MM.1S (cell line): ENCODE measurements at regions not wholly inside any gene's neighbourhood (a gene's known extent, or its start where the extent isn't known, plus 50 kb on each side); places are given as distances from the start of the nearest gene placed in this dataset.

Experiments used
- DNase-seq: peaks from one replicate; pipeline ENCODE4 v3.0.0-alpha.2; 2015
- H2AFZ ChIP-seq: fragments of 300-600 bp; sonication (generic); 2 replicates; pipeline ENCODE4 v1.6.0; 2016; ENCODE audit warnings: antibody characterized with exemption, low read length
- H3F3A ChIP-seq: fragments of 300-600 bp; sonication (generic); 2 replicates; pipeline ENCODE4 v1.6.1; 2016; ENCODE audit warnings: mild to moderate bottlenecking, antibody characterized with exemption, low read length, moderate library complexity, mixed read lengths; ENCODE audit not compliant: insufficient read depth
- H3K27ac ChIP-seq: fragments of 300-600 bp; sonication (generic); 2 replicates; pipeline ENCODE4 v1.5.1; 2016; ENCODE audit warnings: mild to moderate bottlenecking, low read length
- H3K27me3 ChIP-seq: fragments of 300-600 bp; sonication (generic); replicated peaks from 2 replicates; pipeline ENCODE4 v1.6.0; 2016; ENCODE audit warnings: low read length; ENCODE audit not compliant: insufficient read depth
- H3K36me3 ChIP-seq: fragments of 300-600 bp; sonication (generic); replicated peaks from 2 replicates; pipeline ENCODE4 v1.6.1; 2016; ENCODE audit warnings: mild to moderate bottlenecking, low read length, mixed read lengths; ENCODE audit not compliant: insufficient read depth
- H3K4me1 ChIP-seq: fragments of 300-600 bp; sonication (generic); 2 replicates; pipeline ENCODE4 v1.6.1; 2016; ENCODE audit warnings: low read length, mixed read lengths
- H3K4me2 ChIP-seq: fragments of 300-600 bp; sonication (generic); 2 replicates; pipeline ENCODE4 v1.6.0; 2016; ENCODE audit warnings: low read depth, low read length
- H3K4me3 ChIP-seq: fragments of 300-600 bp; sonication (generic); 2 replicates; pipeline ENCODE4 v1.5.1; 2016; ENCODE audit warnings: low read length, mixed read lengths
- H3K79me2 ChIP-seq: fragments of 300-600 bp; sonication (generic); 2 replicates; pipeline ENCODE4 v1.6.1; 2016; ENCODE audit warnings: mixed run types, low read length, mixed read lengths
- H3K9ac ChIP-seq: fragments of 300-600 bp; sonication (generic); 2 replicates; pipeline ENCODE4 v1.6.1; 2016; ENCODE audit warnings: low read length, mixed read lengths
- H3K9me2 ChIP-seq: fragments of 300-600 bp; sonication (generic); replicated peaks from 2 replicates; pipeline ENCODE4 v1.6.1; 2016; ENCODE audit warnings: mild to moderate bottlenecking, low read length, mixed read lengths; ENCODE audit not compliant: insufficient read depth
- H3K9me3 ChIP-seq: fragments of 300-600 bp; sonication (generic); replicated peaks from 2 replicates; pipeline ENCODE4 v1.6.1; 2016; ENCODE audit warnings: mild to moderate bottlenecking, low read length, mixed read lengths; ENCODE audit not compliant: insufficient read depth
- H4K20me1 ChIP-seq: fragments of 300-600 bp; sonication (generic); 2 replicates; pipeline ENCODE4 v1.6.1; 2016; ENCODE audit warnings: mild to moderate bottlenecking, low read length, moderate library complexity, mixed read lengths; ENCODE audit not compliant: insufficient read depth
- EZH2 ChIP-seq: fragments of 300-600 bp; sonication (generic); optimal IDR thresholded peaks from 2 replicates; pipeline ENCODE3; 2017; ENCODE audit warnings: low read depth, mild to moderate bottlenecking, antibody characterized with exemption, low read length, mixed read lengths
- EZH2phosphoT487 ChIP-seq: fragments of 300-600 bp; sonication (generic); IDR thresholded peaks from 2 replicates; pipeline ENCODE4 v1.6.1; 2018; ENCODE audit warnings: antibody characterized with exemption, low read length
- TF ChIP-seq, protein P1 (sequence below): fragments of 300-600 bp; sonication (generic); IDR thresholded peaks from 2 replicates; pipeline ENCODE4 v1.5.1; 2016; ENCODE audit warnings: antibody characterized with exemption, low read length, mixed read lengths

DNA sequence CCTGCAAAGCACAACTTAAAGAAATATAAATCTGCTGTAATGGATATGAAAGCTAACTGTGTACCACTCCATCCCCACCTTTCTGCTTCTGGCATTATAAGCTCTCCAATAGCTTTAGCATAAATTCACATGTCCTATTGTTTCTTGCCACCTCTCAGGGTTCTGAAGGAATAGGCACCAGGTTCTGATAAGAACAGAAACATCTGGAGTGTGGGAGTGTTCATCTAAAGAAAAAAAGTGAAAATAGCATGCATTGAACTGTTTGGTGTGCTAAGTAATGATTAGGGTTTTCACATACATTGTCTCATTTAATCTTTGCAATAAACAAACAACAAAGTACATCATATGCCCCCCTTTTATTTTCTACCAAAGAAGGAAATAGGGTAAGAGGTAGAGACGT is 72.3 kb downstream of the FAM76B start:
- Histone ChIP-seq H3K4me3 (no peak overlapping the region), H4K20me1 (no peaks in the 10 kb centered on the region), H3F3A (peaks cover 15% of the 10 kb centered on the region), H3K9ac (no peak overlapping the region), H3K9me2 (no peaks in the 10 kb centered on the region), H3K9me3 (no peaks in the 10 kb centered on the region), H3K4me1 (peaks cover 9% of the 10 kb centered on the region), H3K36me3 (no peaks in the 10 kb centered on the region), H2AFZ (no peak overlapping the region), H3K27ac (no peak overlapping the region), H3K79me2 (no peaks in the 10 kb centered on the region), H3K27me3 (no peaks in the 10 kb centered on the region), H3K4me2 (no peak overlapping the region)
- TF ChIP-seq EZH2phosphoT487 (no peak), EZH2 (no peak)
- TF ChIP-seq, protein P1, sequence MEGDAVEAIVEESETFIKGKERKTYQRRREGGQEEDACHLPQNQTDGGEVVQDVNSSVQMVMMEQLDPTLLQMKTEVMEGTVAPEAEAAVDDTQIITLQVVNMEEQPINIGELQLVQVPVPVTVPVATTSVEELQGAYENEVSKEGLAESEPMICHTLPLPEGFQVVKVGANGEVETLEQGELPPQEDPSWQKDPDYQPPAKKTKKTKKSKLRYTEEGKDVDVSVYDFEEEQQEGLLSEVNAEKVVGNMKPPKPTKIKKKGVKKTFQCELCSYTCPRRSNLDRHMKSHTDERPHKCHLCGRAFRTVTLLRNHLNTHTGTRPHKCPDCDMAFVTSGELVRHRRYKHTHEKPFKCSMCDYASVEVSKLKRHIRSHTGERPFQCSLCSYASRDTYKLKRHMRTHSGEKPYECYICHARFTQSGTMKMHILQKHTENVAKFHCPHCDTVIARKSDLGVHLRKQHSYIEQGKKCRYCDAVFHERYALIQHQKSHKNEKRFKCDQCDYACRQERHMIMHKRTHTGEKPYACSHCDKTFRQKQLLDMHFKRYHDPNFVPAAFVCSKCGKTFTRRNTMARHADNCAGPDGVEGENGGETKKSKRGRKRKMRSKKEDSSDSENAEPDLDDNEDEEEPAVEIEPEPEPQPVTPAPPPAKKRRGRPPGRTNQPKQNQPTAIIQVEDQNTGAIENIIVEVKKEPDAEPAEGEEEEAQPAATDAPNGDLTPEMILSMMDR, result no peak
- DNase-seq, result no peak

DNA sequence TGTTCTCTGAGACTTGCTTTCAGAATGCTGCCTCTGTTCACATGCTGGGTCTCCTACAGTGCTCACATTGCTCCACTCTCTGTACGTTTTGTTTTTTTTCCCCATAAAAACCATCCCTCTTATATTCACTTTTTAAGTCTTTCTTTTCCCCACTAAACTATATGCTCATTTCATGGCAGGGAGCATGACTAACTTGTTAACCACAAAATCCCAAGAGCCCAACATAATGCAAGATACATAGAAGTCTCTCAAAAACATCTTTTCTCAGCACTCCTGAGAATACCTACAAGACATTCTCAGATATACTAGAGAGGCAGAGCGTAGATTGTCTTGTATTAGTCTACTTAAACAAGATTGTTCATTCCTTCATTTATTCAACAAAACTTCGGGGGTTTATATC is 73.3 kb downstream of the FAM76B start:
- Histone ChIP-seq H3K4me2 (peak overlapping the region; percentile 61), H3K9me2 (no peaks in the 10 kb centered on the region), H4K20me1 (no peaks in the 10 kb centered on the region), H3K79me2 (no peaks in the 10 kb centered on the region), H3K9me3 (no peaks in the 10 kb centered on the region), H3K36me3 (no peaks in the 10 kb centered on the region), H3K9ac (peak overlapping the region; percentile 24; the same call in 1 of the 2 replicates), H3K27me3 (no peaks in the 10 kb centered on the region), H3F3A (peaks cover 15% of the 10 kb centered on the region), H3K4me1 (peaks cover 14% of the 10 kb centered on the region), H2AFZ (peak overlapping the region; percentile 12), H3K27ac (peak overlapping the region; percentile 72), H3K4me3 (peak overlapping the region; percentile 40; the same call in 1 of the 2 replicates)
- DNase-seq, result peak; percentile 19
- TF ChIP-seq, protein P1, result no peak
- TF ChIP-seq EZH2phosphoT487, result no peak
- no peak for TF ChIP-seq EZH2

DNA sequence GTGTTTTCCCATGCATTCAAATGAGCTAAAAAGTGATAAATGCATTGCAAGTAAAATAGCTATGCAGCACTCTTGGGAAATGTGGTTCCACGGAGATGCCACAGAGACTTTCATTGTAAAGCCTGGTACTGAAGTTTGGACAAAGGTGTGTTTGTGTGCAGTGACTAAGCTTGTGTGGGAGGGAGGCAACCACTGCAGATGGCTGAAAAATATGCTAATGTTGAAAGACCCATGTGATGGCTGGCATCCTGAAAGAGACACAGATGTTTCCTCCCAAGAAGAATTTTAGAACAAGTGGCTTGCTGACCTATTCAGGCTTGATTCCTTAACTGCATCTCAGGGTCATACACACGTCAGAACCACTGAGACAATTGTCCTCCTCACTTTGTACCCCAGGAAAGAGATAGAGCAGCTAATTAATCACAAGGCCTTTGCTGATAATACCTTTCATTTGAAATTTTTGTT is 73.8 kb downstream of the FAM76B start:
- Histone ChIP-seq H3K79me2 (no peaks in the 10 kb centered on the region), H3K4me2 (peak overlapping the region; percentile 61), H3K9me3 (no peaks in the 10 kb centered on the region), H3F3A (peaks cover 15% of the 10 kb centered on the region), H3K4me3 (peak overlapping the region; percentile 40), H3K27me3 (no peaks in the 10 kb centered on the region), H3K9me2 (no peaks in the 10 kb centered on the region), H2AFZ (peak overlapping the region; percentile 48), H3K4me1 (peaks cover 14% of the 10 kb centered on the region), H4K20me1 (no peaks in the 10 kb centered on the region), H3K36me3 (no peaks in the 10 kb centered on the region), H3K9ac (peak overlapping the region; percentile 24; the same call in 1 of the 2 replicates), H3K27ac (peak overlapping the region; percentile 72)
- DNase-seq, result peak; percentile 88
- TF ChIP-seq EZH2phosphoT487 (no peak), EZH2 (no peak)
- TF ChIP-seq, protein P1, result no peak
